NOMO-1 treated with DMSO at 0.1 percent for 48 hours (cell line): ENCODE measurements at regions not wholly inside any gene's neighbourhood (a gene's known extent, or its start where the extent isn't known, plus 50 kb on each side); places are given as distances from the start of the nearest gene placed in this dataset.

Experiments
- DNase-seq: peaks from one replicate; lab custom pipeline; 2025; ENCODE audit not compliant: unreplicated experiment; lab: John Stamatoyannopoulos, UW

DNA sequence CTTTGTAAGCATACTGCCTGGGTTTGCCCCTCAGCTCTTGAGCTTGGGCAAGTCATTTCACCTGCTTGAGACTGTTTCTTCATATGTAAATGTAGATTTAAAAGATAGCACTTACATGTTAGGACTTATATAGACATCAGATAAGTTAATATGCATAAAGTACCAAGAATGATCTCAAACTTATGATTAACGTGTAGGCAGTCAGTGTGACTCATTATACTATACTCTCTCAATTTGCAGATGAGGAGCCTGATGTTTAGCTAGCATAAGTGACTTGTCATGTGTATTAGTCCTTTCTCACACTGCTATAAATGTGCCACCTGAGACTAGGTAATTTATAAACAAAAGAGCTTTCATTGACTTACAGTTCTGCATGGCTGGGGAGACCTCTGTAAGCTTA lies 690.5 kb downstream of the KCNJ2 start:
- DNase-seq: no peak

DNA sequence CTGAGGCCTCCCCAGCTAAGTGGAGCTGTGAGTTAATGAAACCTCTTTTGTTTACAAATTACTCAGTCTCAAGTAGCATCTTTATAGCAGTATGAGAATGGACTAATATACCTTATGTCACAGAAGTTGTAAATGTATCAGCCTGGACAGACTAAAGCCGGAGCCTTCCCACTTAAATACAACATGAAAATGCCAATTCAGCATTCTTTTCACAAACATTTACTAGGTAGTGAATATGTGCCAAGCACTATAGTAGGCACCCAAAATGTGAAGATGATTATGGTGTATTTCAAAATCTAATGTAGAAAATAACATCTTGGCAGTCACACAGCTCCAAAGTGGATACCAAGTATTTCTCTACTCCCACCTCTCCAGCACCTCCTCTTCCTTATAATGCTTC lies 693.0 kb downstream of the KCNJ2 start:
- no peak for DNase-seq

DNA sequence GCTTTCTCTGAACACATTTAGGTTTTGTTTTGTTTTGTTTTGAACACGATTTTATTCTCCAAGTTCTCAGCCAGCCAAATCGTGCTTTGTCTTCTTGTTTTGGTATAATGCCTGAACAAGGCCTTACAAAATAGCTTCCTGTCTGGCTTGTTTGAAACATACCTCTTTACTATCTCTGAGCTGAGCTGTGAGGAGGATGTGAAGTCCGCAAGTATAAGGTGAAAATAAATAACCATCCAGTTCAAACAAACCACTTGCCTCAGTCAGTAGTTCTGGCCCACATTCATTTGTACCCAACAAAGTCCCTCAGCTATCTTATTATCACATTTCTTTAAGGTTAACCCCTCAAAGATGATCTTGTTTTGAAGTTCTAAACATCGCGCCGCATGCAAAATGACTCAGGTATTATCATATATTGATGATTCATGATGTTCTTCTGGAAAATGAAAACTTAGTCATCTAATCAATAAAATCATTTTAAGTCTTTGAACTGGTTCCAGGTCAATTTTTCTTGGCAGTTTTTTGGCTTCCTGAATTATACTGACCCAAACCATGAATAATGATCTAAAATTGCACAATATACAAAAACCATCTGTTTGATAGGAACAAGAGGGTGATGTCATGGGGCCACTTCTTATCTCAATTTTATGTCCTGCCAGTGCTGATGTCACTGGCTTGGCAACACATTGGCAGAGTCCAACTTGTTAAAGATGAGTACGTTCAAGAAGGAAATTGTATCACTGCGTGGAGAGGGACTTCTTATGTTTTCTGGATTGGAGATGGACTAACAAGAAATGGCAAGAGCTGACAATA lies 694.3 kb downstream of the KCNJ2 start:
- DNase-seq: no peak

DNA sequence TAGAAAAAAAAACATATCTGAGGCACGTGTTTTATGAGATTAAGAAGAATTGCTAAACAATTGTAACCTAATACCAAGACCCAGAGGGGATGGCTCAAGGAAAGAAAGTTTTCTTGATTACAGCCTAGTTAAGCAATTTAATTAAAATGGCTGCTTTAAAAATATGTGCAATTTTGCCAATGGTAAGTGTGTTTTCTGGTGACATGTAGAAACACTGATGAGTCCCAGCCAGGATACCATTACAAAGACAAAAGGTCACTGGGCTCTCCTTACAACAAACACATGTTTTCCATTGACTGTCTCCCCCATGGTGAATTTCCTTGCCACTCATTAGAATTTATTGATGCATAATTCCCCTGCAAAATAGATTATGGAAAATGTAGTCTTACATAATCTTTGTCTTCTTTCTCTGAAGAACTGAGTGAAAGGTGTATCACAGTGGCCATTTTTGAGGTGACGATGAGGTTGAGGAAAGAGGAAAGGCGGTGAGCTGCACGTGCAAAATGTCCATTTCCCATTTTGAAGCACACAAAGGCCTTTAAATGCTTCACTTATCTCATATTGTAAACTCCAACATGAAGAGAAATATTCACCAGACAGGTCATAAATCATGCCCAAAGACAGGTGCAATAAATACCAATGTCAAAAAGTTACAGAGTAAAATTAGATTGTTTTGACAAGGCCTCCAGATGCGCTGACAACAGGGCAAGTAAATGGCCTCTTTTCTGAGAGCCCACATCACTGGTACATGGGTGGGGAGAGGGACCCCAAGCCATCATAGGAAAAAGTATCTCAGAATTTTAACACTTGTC lies 696.9 kb downstream of the KCNJ2 start:
- no peak for DNase-seq

DNA sequence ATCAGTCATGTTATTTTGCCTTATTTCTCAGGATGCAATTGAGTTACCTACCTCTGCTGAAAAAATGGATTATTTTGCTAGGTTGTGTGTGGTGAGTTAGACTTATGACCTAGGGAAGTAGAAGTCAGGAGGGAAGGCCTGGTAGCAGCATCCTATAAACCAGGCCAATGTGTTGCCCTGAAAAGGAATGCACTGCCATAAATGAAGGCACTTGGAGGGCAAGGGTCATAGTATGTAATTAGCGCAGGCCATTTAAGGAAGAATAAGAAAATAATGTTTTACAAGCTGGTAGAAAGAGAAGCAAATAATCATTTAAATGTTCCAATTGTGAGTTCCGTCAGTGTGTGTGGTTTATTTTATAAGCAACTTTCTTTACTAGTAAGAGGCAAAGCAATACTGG lies 698.8 kb downstream of the KCNJ2 start:
- DNase-seq: no peak

DNA sequence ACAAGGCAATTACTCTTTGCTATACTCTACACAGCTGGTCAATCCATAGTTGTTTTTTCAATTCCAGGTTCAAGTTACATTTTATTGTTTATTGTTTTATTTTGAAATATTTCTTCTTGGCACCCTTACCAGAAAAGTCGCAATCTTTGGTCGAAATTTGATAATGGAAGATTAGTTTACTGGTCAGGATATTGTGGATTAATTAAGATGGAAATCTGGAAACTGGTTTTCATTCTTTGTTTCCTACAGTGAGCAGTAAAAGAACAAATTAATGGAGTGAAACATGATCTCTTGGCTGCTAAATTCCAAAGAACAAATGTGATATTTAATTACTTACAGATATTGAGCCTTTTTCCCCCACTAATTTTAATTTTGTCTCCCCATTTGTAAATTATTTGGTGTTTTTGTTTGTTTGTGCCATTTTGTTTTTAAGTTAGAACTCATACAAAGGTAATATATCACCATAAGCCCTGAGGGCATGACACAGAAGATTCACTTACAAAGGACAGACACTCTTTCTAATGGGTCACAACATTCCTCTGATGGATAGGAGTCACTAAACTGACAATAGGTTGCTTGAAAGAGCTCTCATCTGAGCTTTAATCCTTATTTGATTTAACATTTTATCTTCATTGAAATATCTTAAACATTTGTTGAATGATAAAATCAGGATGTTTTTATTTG lies 700.2 kb downstream of the KCNJ2 start:
- DNase-seq: no peak

DNA sequence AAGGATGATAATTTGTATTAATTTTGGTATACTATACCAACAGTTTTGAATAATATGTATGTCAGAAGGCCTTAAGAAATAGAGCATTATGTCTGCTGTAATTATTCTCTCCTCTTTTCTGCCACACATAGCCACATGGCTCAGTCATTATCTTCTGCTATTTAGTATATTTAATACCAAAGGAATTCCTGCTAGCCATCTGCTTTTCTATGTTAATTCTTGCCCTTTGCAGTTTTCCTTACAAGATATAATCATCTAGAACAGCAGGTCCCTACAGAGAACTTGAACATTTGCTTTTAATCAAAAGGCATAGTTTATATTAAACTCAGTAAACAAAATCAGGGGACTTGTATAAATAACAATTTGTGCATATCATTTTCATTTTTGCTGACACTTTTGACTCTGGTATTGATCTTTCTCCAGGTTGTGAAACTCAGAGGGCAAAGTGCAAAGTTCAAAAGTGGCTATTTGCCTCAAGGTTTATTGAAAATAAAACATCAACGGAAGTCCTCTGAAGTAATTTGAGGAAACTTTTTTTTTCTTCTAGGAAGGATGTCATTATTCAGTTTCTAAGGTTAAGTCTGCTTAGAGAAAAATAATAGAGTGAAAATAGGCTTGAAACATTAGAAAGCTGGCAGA lies 702.0 kb downstream of the KCNJ2 start:
- DNase-seq: no peak

DNA sequence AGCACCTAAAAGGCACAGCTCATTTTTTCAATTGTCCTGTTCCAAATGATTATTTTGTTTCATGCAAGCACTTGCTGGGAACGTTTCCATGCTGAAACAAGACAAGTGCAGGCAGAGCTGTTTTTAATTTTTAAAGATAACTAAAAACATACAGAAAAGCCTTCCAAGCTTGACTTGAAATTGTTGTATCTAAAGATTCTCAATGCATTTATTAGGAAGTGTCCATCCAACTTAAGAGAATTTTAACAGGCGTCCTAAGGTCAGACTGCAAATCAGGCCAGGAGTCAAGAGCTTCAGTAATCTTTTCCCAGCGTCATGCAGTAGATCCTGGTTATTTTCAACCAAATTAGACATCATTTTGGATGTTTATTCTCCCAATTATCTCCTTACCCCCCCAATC lies 702.8 kb downstream of the KCNJ2 start:
- DNase-seq: no peak

DNA sequence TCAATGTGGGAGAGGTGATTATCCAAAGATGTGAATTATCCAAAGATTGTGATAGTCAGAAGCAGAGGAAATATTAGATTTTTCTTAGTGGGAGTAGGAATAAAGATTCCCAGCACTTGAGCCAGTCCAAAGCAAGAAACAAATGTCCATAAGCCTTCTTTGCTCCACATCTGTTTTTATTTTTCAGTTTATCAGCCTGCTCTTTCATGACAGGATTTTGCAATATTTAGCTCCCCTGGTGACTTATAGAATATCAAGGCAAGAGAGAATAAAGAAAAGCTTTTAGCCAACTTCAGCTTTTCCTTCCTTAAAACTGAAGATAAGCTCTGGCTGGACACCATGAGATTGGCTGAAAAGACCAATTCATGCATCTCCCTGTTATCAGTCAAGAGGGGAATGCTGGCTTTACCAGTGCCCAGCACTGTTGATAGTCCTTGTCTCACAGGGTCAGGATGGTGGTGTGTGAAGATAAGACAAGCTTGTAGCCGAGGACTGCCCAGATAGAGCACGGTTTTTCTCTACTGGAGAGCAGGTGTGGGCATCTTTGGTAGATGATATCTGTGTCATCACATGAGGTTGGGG lies 706.5 kb downstream of the KCNJ2 start:
- DNase-seq: no peak

DNA sequence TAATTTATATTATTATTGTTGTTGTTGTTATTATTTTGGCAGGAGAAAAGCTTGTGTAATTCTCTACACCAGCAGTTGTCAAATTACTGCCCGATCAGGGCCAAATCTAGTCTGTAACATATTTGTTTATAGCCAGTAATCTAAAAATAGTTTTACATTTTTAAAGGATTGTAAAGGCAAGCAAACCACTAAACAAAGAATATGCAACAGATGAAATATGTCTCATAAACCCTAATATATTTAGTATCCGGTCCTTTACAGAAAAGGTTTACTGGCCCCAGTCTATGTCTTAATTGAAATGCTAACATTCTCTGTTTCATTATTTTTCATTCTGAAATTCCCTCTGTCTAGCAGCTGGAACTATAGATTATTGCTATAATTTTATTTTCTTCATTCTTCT lies 709.5 kb downstream of the KCNJ2 start:
- DNase-seq: no peak

DNA sequence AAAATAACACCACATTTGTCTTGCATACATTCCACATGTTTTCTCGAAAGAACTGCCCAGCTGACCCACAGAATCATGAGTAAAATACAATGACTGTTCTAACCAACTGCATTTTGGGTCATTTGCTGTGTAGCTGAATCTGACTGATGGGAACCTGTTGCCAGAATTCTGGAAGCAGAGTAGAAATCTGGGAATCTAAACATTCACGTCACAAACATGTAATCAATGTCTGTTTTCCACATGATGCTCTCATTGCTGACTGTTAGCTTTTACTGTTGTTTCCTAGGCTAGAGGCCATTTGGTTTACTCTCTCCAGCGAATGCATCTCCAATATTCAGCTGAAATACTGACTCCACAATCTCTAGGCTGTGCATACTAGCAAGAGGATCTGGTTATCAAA lies 710.1 kb downstream of the KCNJ2 start:
- DNase-seq: no peak

DNA sequence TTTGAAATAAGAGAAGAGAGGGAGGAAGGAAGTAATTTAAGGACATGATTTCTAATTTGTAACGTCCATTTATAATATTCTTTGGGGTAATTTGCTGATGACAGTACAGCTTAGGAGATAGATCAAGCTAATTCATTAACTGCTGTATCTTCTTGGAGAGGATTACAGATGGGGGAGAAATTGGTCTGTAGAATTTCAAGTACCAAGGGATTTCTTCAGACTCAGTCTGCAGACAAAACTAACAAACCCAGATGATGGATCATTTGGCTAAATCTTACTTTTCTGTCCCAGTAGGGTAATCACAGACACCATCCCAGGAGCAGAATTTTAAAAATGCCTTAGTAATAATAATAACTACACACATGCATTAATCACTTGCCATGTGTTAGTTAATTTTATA lies 711.8 kb downstream of the KCNJ2 start:
- no peak for DNase-seq

DNA sequence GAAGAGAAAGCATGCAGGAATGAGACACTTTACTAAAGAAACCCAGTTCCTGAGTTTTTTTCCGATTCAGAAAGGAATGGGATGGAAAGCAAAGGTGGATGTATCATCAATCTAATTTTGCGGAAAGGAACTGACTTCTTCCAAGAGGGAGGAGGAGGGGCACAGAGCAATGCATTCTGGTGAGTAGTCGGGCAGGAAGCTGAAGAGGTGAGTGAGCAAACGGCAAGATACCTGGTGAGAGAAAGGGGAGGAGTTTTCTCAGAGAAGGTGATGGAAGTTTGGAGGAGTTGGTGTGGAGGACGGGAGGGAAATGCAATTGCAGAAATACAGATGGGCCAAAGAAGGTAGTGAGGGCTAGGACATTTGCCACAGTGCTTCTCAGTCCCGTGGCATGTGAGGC lies 713.2 kb downstream of the KCNJ2 start:
- no peak for DNase-seq

DNA sequence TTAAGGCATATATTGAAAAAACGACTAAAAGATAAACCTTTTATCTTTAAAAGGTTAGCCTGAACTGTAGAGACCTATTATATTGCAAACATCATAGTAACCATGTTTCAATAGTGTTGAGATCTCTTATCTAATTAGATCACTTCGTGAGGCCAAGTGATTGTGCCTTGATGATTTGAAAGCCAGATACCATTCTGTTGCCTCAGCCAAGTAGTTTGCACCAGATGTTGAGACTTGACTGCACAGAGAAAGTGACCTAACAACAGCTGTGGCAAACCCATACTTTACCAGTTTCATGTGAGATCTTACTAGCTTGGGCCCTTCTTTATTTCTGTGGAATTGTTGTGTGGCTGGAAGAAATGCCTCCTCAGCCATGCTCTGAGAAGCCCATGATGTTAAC lies 717.3 kb downstream of the KCNJ2 start:
- no peak for DNase-seq

DNA sequence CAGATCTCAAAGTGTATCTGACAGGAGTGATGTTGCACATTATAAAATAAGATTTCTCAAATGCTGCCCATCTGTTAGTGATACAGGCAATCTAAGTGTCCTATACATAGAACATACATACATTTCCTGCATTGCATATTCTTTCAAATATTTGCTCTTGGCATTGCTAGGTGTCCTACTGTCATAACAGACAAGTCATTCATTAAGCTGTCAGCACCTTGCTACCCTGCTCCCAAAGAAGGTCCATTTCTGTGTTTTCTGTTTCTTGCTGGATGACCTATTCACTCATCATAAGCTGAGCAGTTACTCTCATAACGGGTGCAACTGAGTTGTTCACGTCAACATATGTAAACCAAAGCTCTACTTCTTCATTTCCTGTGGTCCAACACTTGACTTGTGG lies 719.0 kb downstream of the KCNJ2 start:
- DNase-seq: no peak

DNA sequence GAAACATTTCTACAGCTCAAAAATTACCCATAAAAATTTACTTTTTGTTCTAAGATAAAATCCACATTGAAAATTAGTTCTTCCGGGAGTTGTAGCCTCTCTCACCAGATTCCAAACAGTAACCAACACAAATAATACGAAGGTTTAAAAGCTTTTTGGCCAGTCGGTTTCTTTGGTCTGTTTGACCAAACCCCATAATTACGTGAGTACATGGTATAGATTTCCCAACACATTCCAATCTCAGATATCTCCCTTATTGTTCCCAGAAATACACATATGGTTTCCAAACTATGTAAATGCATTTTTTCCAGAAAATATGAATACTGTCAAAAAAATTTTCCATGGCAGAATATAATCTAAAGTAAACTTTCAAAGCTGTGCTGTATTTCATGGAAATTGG lies 722.0 kb downstream of the KCNJ2 start:
- DNase-seq: no peak

DNA sequence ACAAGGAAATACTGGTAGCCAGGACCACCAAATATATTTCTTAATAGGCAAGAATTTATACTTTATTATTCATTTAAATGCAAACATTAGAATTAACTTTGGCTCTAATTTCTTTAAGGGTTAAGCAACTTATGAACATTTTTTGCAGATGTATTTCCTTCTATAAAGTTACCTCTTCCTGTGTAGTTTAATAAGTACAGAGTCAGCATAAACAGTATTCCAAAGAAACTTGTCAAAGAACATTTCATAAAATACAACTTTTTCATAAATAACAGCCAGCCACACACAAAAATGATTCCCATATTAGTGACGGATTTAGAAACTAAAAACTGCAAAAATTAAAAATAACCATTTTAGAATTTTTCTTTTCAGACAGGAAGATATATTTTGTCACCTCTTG lies 723.2 kb downstream of the KCNJ2 start:
- no peak for DNase-seq

DNA sequence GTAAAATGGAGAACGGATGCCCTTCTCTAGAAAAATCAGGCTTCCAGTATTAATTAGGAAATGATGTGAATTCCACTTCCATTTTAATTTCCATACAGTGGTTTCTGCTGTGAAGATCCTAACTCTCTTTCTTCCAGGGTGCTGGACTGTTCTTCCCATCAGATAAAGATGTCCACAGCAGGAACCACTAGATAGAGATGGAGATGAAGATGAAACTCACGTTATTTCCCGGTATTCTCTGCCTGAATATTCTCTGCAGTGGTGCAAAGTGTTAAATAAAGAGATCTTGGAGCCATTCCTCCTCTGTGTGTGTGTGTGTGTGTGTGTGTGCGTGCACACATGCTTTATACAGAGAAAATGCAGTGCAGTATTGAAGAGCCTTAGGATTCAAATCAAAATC lies 727.5 kb downstream of the KCNJ2 start:
- no peak for DNase-seq

DNA sequence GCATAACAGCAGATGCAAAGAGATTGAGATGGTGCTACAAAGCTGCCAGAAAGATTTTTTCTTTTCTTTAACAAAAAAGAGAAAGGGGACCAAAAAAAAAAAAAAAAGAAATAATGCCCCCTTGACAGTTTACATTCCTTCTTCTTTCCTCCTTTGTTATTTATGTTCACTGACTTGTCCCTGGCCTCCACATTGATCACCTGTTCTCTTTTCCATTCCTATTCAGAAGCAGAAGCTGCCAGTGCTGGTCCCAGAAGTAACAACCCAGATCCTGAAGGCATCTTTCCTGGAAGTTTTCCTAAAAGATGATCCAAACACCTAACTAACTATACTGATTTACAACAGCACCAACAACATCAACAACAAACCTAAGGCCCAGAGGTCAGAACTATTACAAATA lies 728.1 kb downstream of the KCNJ2 start:
- no peak for DNase-seq

DNA sequence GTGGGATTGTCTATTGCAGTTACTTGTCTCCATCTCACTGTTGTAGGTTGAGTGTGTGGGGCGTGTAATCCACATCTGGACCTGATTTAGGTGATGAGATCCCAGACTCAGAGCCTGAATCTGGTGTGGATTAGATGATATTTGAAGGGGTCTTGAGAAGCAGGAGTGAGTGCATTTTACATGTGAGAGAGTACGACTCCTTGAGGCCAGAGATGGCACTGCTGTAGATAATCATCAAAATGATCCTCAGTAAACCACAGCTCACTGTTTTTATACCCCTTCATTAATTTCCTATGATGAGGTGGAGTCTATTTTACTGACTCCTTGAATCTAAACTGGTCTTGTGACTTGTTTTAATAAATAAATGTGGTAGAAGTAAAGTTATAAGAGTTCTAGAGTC lies 732.5 kb downstream of the KCNJ2 start:
- DNase-seq: no peak

DNA sequence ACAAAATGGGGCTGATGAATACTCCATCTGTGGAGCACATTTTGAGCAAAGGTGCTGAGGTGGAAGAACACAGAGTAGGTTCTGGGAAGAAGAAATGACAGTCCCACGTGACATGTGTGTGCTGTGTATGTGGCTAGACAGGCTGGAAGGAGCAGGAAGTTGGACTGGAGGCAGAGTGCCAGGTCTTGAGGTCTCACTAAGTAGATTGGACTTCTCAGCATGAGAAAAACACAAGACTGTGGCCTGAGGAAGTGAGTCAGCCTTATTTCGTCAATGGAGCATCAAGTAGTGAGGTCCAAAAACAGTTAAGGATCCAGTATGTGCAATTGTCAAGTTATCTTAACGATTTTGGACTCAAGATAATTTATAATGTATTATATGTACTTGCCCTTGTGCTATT lies 736.5 kb downstream of the KCNJ2 start:
- DNase-seq: peak; percentile 23
